OCI-LY7 (cell line): ENCODE measurements at regions not wholly inside any gene's neighbourhood (a gene's known extent, or its start where the extent isn't known, plus 50 kb on each side); places are given as distances from the start of the nearest gene placed in this dataset.

Experiments used
- BruUV-seq: library from RNA; stranded (reverse); fragments of 400-500 nt; replicated peaks from 2 replicates; lab custom pipeline; 2021; lab: Mats Ljungman, UMichigan
- CTCF ChIA-PET: fragments of 300-600 bp; sonication (Branson Sonifier 250); formaldehyde crosslinking; loops from one replicate; lab custom pipeline; 2022; ENCODE audit warnings: antibody characterized with exemption; ENCODE audit not compliant: unreplicated experiment; lab: Charles Lee
- POLR2A ChIA-PET: fragments of 300-600 bp; sonication (Branson Sonifier 250); formaldehyde crosslinking; loops from one replicate; lab custom pipeline; 2022; ENCODE audit warnings: antibody characterized with exemption; lab: Charles Lee
- DNase-seq: peaks from one replicate; pipeline ENCODE4 v3.0.0-alpha.2; 2015; ENCODE audit warnings: low spot score
- H2AFZ ChIP-seq: fragments of 200-600 bp; sonication (generic), shearing (Covaris generic); 2 replicates; pipeline ENCODE4 v1.6.1; 2014; ENCODE audit warnings: mild to moderate bottlenecking, antibody characterized with exemption, low read length, moderate library complexity
- H3K27ac ChIP-seq: fragments of 200-600 bp; sonication (generic); 2 replicates; pipeline ENCODE4 v1.5.1; 2014; ENCODE audit warnings: mixed run types, low read depth, mild to moderate bottlenecking, moderate library complexity, low read length, inconsistent platforms; ENCODE audit not compliant: poor library complexity, severe bottlenecking
- H3K36me3 ChIP-seq: fragments of 200-600 bp; sonication (generic); 2 replicates; pipeline ENCODE4 v1.6.1; 2014; ENCODE audit warnings: mild to moderate bottlenecking, antibody characterized with exemption, low read length, moderate library complexity, mixed read lengths; ENCODE audit not compliant: insufficient read depth
- H3K4me1 ChIP-seq: fragments of 200-600 bp; sonication (generic); 2 replicates; pipeline ENCODE4 v1.5.1; 2014; ENCODE audit warnings: mild to moderate bottlenecking, low read length; ENCODE audit not compliant: insufficient read depth, poor library complexity, severe bottlenecking
- H3K4me2 ChIP-seq: fragments of 200-600 bp; sonication (generic); 2 replicates; pipeline ENCODE4 v1.6.1; 2014; ENCODE audit warnings: mild to moderate bottlenecking, low read length
- H3K4me3 ChIP-seq: fragments of 200-600 bp; sonication (generic); 2 replicates; pipeline ENCODE4 v1.5.1; 2014; ENCODE audit warnings: mild to moderate bottlenecking, low read depth, low read length; ENCODE audit not compliant: poor library complexity, severe bottlenecking
- H3K79me2 ChIP-seq: fragments of 200-600 bp; sonication (generic); 2 replicates; pipeline ENCODE4 v1.6.1; 2016; ENCODE audit warnings: low read depth, mild to moderate bottlenecking, low read length, moderate library complexity, mixed read lengths; ENCODE audit not compliant: insufficient read depth
- H3K9me2 ChIP-seq: fragments of 200-600 bp; sonication (generic); 2 replicates; pipeline ENCODE4 v1.6.1; 2016; ENCODE audit warnings: mild to moderate bottlenecking, low read length, mixed read lengths; ENCODE audit not compliant: insufficient read depth
- H3K9me3 ChIP-seq: fragments of 200-600 bp; sonication (generic); 2 replicates; pipeline ENCODE4 v1.6.1; 2014; ENCODE audit warnings: mild to moderate bottlenecking, mixed run types, low read length, mixed read lengths
- H4K20me1 ChIP-seq: fragments of 200-600 bp; sonication (generic); 2 replicates; pipeline ENCODE4 v1.6.1; 2014; ENCODE audit warnings: mild to moderate bottlenecking, antibody characterized with exemption, low read length, moderate library complexity, mixed read lengths; ENCODE audit not compliant: insufficient read depth
- EZH2phosphoT487 ChIP-seq: fragments of 200-600 bp; sonication (generic); IDR thresholded peaks from 2 replicates; pipeline ENCODE4 v1.6.1; 2018; ENCODE audit warnings: low read depth, borderline replicate concordance, mild to moderate bottlenecking, mixed run types, antibody characterized with exemption, low read length, moderate library complexity, mixed read lengths
- intact Hi-C: fragments of 100-400 bp; cut with micrococcal nuclease; formaldehyde crosslinking; loops from one replicate; pipeline ENCODE4 v1.10.0; 2022; ENCODE audit not compliant: unreplicated experiment
- TF ChIP-seq, protein P1 (sequence below): fragments of 200-600 bp; sonication (generic); conservative IDR thresholded peaks from 2 replicates; pipeline ENCODE4 v1.5.1; 2014; ENCODE audit warnings: mild to moderate bottlenecking, antibody characterized with exemption, low read length, moderate library complexity, mixed read lengths

GRCh38 chr5:110896901-110897300, 158.1 kb downstream of the SLC25A46 start:
- H3K27ac ChIP-seq: no peak overlapping the region
- no TSS peak for BruUV-seq
- H3K4me2 ChIP-seq: no peak overlapping the region
- no peaks in the 10 kb centered on the region for H4K20me1 ChIP-seq
- H3K9me2 ChIP-seq: no peaks in the 10 kb centered on the region
- no peak overlapping the region for H2AFZ ChIP-seq
- H3K79me2 ChIP-seq: no peaks in the 10 kb centered on the region
- no peaks in the 10 kb centered on the region for H3K4me1 ChIP-seq
- H3K36me3 ChIP-seq: no peaks in the 10 kb centered on the region
- intact Hi-C loops: no loop called here
- ChIA-PET POLR2A (no interaction called here), CTCF (no interaction called here)
- no peak overlapping the region for H3K4me3 ChIP-seq
- H3K9me3 ChIP-seq: no peaks in the 10 kb centered on the region
- TF ChIP-seq, protein P1, sequence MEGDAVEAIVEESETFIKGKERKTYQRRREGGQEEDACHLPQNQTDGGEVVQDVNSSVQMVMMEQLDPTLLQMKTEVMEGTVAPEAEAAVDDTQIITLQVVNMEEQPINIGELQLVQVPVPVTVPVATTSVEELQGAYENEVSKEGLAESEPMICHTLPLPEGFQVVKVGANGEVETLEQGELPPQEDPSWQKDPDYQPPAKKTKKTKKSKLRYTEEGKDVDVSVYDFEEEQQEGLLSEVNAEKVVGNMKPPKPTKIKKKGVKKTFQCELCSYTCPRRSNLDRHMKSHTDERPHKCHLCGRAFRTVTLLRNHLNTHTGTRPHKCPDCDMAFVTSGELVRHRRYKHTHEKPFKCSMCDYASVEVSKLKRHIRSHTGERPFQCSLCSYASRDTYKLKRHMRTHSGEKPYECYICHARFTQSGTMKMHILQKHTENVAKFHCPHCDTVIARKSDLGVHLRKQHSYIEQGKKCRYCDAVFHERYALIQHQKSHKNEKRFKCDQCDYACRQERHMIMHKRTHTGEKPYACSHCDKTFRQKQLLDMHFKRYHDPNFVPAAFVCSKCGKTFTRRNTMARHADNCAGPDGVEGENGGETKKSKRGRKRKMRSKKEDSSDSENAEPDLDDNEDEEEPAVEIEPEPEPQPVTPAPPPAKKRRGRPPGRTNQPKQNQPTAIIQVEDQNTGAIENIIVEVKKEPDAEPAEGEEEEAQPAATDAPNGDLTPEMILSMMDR: no peak
- TF ChIP-seq EZH2phosphoT487: no peak
- DNase-seq: no peak

DNA sequence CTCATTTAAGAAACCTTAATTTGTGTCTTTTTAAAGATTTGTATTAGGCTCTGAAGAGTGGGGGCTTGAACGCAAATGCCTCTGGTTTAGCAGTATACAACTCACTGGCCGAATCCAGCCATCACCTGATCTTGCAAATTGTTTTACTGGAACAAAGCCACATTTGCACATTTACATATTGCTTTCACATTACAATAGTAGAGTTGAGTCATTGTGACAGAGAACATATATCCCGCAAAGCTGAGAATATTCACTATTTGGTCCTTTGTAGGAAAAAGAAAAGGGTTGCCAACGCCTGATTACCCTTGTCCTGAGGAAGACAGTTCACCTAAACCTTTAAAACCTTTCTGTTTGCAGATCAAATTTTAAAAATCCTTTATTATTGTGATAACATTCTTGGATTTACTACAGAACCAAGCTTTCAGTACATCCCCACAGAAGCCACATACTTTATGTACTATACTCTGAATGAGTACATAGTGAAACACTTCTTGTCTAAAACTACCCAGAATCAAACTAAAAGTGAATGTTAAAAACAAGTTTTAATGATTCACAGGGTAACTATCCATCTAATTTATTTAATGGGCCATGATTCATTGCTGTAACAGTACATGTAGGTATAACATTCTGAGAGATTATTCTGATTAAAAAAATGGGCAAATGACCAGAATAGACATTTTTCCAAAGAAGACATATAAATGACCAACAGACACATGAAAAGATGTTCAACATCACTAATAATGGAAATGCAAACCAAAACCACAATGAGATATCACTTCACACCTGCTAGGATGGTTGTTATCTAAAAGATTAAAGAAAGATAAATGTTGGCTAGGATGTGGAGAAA, 161.0 kb downstream of the SLC25A46 start:
- TF ChIP-seq, protein P1: no peak
- no peak for TF ChIP-seq EZH2phosphoT487
- BruUV-seq: no TSS peak
- intact Hi-C loops: no loop called here

GRCh38 chr5:110900829-110901228, 162.0 kb downstream of the SLC25A46 start:
- BruUV-seq: no TSS peak
- Histone ChIP-seq H3K79me2 (no peaks in the 10 kb centered on the region), H3K4me3 (no peak overlapping the region), H3K9me3 (no peaks in the 10 kb centered on the region), H3K4me2 (no peak overlapping the region), H3K27ac (no peak overlapping the region), H3K9me2 (no peaks in the 10 kb centered on the region), H3K36me3 (no peaks in the 10 kb centered on the region), H2AFZ (no peak overlapping the region), H3K4me1 (no peaks in the 10 kb centered on the region), H4K20me1 (no peaks in the 10 kb centered on the region)
- POLR2A ChIA-PET: no interaction called here
- DNase-seq: no peak
- intact Hi-C loops: no loop called here
- TF ChIP-seq, protein P1: no peak
- no peak for TF ChIP-seq EZH2phosphoT487
- CTCF ChIA-PET: no interaction called here

More for the DNA sequence above, 161.0 kb downstream of the SLC25A46 start:
- Histone ChIP-seq H3K4me3 (no peak overlapping the region), H3K36me3 (no peaks in the 10 kb centered on the region), H3K9me3 (no peaks in the 10 kb centered on the region), H3K9me2 (no peaks in the 10 kb centered on the region), H4K20me1 (no peaks in the 10 kb centered on the region), H3K79me2 (no peaks in the 10 kb centered on the region), H3K4me2 (no peak overlapping the region), H3K4me1 (no peaks in the 10 kb centered on the region), H2AFZ (no peak overlapping the region), H3K27ac (no peak overlapping the region)
- CTCF ChIA-PET: no interaction called here
- no peak for DNase-seq
- POLR2A ChIA-PET: no interaction called here
